GM12801 (cell line): ENCODE measurements at regions not wholly inside any gene's neighbourhood (a gene's known extent, or its start where the extent isn't known, plus 50 kb on each side); places are given as distances from the start of the nearest gene placed in this dataset.

ENCODE experiments used
- CTCF ChIP-seq: IDR thresholded peaks from one replicate; pipeline ENCODE4 v1.5.1; 2011; ENCODE audit warnings: control low read depth; ENCODE audit not compliant: insufficient read length; ENCODE audit errors: extremely low read depth

DNA sequence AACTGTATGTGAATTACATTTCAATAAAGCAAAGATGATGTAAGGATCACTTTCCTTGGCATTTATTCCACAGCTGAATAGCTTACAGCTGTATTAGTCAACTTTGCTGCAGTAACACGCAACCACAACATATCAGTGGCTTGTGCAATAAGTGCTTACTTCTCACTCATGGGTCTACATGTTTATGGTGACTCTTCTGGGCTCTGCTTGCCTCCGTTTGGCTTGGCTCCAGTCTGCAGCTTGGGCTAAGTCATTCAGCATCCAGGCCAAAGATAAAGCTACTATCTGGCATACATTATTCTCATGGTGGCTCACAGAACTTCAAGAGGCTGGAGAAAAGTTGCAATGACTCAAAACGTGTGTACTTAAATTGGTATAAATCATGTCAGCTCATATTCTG is 355.0 kb downstream of the RNF144A start:
- no peak for TF ChIP-seq CTCF

DNA sequence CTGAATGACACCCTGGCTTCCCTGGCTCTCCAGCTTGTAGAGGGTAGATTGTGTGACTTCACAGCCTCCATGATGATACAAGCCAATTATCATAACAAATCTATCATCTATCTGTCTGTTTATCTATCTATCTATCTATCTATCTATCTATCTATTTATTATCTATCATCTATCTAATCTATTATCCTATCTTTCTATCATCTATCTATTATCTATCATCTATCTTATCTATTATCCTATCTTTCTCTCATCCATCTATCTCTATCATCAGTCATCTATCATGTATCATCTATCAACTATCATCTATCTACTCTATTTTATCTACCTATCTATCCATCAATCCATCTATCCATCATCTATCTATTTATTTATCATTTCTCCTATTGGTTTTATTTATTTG is 361.8 kb downstream of the RNF144A start:
- TF ChIP-seq CTCF = no peak

GRCh38 chr2:7279421-7279949 is 362.3 kb downstream of the RNF144A start:
- TF ChIP-seq CTCF = no peak

DNA sequence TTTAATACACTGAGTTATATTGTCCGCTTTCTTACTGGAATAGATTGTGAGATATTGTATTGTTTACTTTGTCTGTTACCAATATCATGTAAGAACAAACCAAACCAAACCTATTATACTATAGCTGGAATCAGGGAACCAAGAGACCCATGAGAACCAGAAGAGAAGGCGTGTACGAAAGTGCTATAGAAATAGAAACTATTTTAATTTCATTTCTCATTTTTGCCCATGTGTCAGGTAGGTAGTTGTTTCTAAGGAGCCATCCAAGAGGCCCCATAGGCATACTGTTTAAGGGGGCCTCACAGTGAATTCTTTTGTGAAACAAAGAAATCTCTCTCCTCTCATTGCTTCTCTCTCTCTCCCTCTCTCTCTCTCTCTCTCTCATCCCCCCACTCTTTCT is 363.6 kb downstream of the RNF144A start:
- no peak for TF ChIP-seq CTCF

- no peak for TF ChIP-seq CTCF
These were observed 364.3 kb downstream of the RNF144A start for GRCh38 chr2:7281231-7282201.

- TF ChIP-seq CTCF = no peak
These were observed 368.9 kb downstream of the RNF144A start for GRCh38 chr2:7286120-7286519.

DNA sequence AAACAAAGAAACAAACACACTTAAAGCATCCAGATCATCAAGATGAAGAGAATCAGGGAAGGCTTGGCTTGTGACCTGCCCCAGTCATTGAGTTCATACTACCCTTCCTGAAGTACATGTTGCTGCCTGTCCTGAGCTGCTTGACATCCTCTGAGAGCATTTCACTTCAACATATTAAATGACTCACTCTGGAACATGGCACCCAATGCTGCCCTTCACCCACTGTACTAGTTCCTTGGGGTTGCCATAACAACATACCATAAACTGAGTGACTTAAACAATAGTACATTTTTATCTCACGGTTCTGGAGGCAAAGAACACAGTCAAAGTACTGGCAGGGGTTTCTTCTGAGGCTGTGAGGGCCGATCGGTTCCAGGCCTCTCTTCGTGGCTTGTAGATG is 371.3 kb downstream of the RNF144A start:
- no peak for TF ChIP-seq CTCF
